ENCODE measurements at regions not wholly inside any gene's neighbourhood (a gene's known extent, or its start where the extent isn't known, plus 50 kb on each side); places are given as distances from the start of the nearest gene placed in this dataset.

- no peak for TF ChIP-seq CTCF (IDR thresholded peaks at IDR 0.05; ENCODE audit: low read length)
- TF ChIP-seq EZH2 (IDR thresholded peaks at IDR 0.05; ENCODE audit: borderline replicate concordance, low read length) = no peak
- H4K20me1 ChIP-seq (ENCODE audit: insufficient read depth, low read length) = no peaks in the 10 kb centered on the region
- no peak overlapping the region for H3K9ac ChIP-seq (ENCODE audit: low read length)
- H3K9me2 ChIP-seq (ENCODE audit: low read depth, low read length) = no peaks in the 10 kb centered on the region
- no peaks in the 10 kb centered on the region for H3K9me3 ChIP-seq (ENCODE audit: low read length)
- no peak overlapping the region for H2AFZ ChIP-seq (ENCODE audit: low read length)
- no peaks in the 10 kb centered on the region for H3F3A ChIP-seq (ENCODE audit: insufficient read depth, low read length)
- no peak overlapping the region for H3K27ac ChIP-seq (ENCODE audit: low read depth, low read length, poor library complexity, severe bottlenecking)
- no peaks in the 10 kb centered on the region for H3K4me1 ChIP-seq (ENCODE audit: insufficient read depth, low read length, severe bottlenecking)
- H3K36me3 ChIP-seq (ENCODE audit: insufficient read depth, low read length) = no peaks in the 10 kb centered on the region
- no peak overlapping the region for H3K4me3 ChIP-seq (ENCODE audit: low read depth, low read length, poor library complexity, severe bottlenecking)
- no peaks in the 10 kb centered on the region for H3K27me3 ChIP-seq (ENCODE audit: insufficient read depth, low read length)
- H3K4me2 ChIP-seq (ENCODE audit: low read length) = no peak overlapping the region
- no peaks in the 10 kb centered on the region for H3K79me2 ChIP-seq (ENCODE audit: insufficient read depth, low read length)
Observed at GRCh38 chr9:90400091-90400490, 242.5 kb downstream of the DIRAS2 start.

- Histone ChIP-seq H2AFZ (ENCODE audit: low read length) (no peak overlapping the region), H3K4me2 (ENCODE audit: low read length) (no peak overlapping the region), H3K4me1 (ENCODE audit: insufficient read depth, low read length, severe bottlenecking) (no peaks in the 10 kb centered on the region), H3K27ac (ENCODE audit: low read depth, low read length, poor library complexity, severe bottlenecking) (no peak overlapping the region), H3F3A (ENCODE audit: insufficient read depth, low read length) (no peaks in the 10 kb centered on the region), H4K20me1 (ENCODE audit: insufficient read depth, low read length) (no peaks in the 10 kb centered on the region), H3K27me3 (ENCODE audit: insufficient read depth, low read length) (no peaks in the 10 kb centered on the region), H3K9ac (ENCODE audit: low read length) (no peak overlapping the region), H3K9me3 (ENCODE audit: low read length) (no peaks in the 10 kb centered on the region), H3K9me2 (ENCODE audit: low read depth, low read length) (no peaks in the 10 kb centered on the region), H3K4me3 (ENCODE audit: low read depth, low read length, poor library complexity, severe bottlenecking) (no peak overlapping the region), H3K79me2 (ENCODE audit: insufficient read depth, low read length) (no peaks in the 10 kb centered on the region), H3K36me3 (ENCODE audit: insufficient read depth, low read length) (no peaks in the 10 kb centered on the region)
- TF ChIP-seq CTCF (IDR thresholded peaks at IDR 0.05; ENCODE audit: low read length) = no peak
Observed at GRCh38 chr9:90408659-90409058, 234.0 kb downstream of the DIRAS2 start.

- no peak overlapping the region for H3K27ac ChIP-seq (ENCODE audit: low read depth, low read length, poor library complexity, severe bottlenecking)
- H3K36me3 ChIP-seq (ENCODE audit: insufficient read depth, low read length) = no peaks in the 10 kb centered on the region
- H3K27me3 ChIP-seq (ENCODE audit: insufficient read depth, low read length) = no peaks in the 10 kb centered on the region
- no peaks in the 10 kb centered on the region for H4K20me1 ChIP-seq (ENCODE audit: insufficient read depth, low read length)
- no peaks in the 10 kb centered on the region for H3F3A ChIP-seq (ENCODE audit: insufficient read depth, low read length)
- H3K4me2 ChIP-seq (ENCODE audit: low read length) = no peak overlapping the region
- TF ChIP-seq CTCF (IDR thresholded peaks at IDR 0.05; ENCODE audit: low read length) (no peak), EZH2 (IDR thresholded peaks at IDR 0.05; ENCODE audit: borderline replicate concordance, low read length) (no peak)
- H3K4me1 ChIP-seq (ENCODE audit: insufficient read depth, low read length, severe bottlenecking) = no peaks in the 10 kb centered on the region
- H3K9me2 ChIP-seq (ENCODE audit: low read depth, low read length) = no peaks in the 10 kb centered on the region
- no peak overlapping the region for H2AFZ ChIP-seq (ENCODE audit: low read length)
- no peak overlapping the region for H3K9ac ChIP-seq (ENCODE audit: low read length)
- no peak overlapping the region for H3K4me3 ChIP-seq (ENCODE audit: low read depth, low read length, poor library complexity, severe bottlenecking)
- no peaks in the 10 kb centered on the region for H3K9me3 ChIP-seq (ENCODE audit: low read length)
- H3K79me2 ChIP-seq (ENCODE audit: insufficient read depth, low read length) = no peaks in the 10 kb centered on the region
Observed at GRCh38 chr9:90419221-90419851, 223.3 kb downstream of the DIRAS2 start.

Data from OCI-LY1 (cell line).